Right lobe of liver (tissue), 4 donors: ENCODE measurements at regions not wholly inside any gene's neighbourhood (a gene's known extent, or its start where the extent isn't known, plus 50 kb on each side); places are given as distances from the start of the nearest gene placed in this dataset.

Experiments used
- CTCF ChIP-seq, 4 donors: fragments of 200-600 bp in 3 of 4; fragments of 450-650 bp in 1 of 4; IDR thresholded peaks; one replicate each; pipeline versions ENCODE4 v1.5.1 to v1.8.0; 2016 to 2022; ENCODE audit warnings: antibody characterized with exemption in 4 of 4, mild to moderate bottlenecking in 2 of 4
- POLR2A ChIP-seq: fragments of 450-650 bp; IDR thresholded peaks from one replicate; pipeline ENCODE4 v1.6.1; 2017; ENCODE audit warnings: antibody characterized with exemption, mild to moderate bottlenecking
- donor health status: DM: no; HTN: no; CAD: no.
- donor health status: DM: no; HTN: no; CAD: no.
- donor health status: DM: no; HTN: yes; CAD: no.

- TF ChIP-seq CTCF (IDR thresholded peaks at IDR 0.05) (no peak), POLR2A (no peak)
Measured at GRCh38 chr2:159875083-159875482, 77.1 kb upstream of the CD302 start.
